Body of pancreas (tissue), 4 donors: ENCODE measurements at regions not wholly inside any gene's neighbourhood (a gene's known extent, or its start where the extent isn't known, plus 50 kb on each side); places are given as distances from the start of the nearest gene placed in this dataset.

Source experiments
- ATAC-seq: fragments of 150-250 bp; one replicate; pipeline ENCODE4 v1.9.1; 2016
- DNase-seq, 4 donors: peaks; one replicate each; pipeline ENCODE4 v3.0.0-alpha.2; 2019
- H3K27ac ChIP-seq, 4 donors: fragments of 200-600 bp; sonication (generic); 1 replicate in 3 of 4; 2 replicates in 1 of 4; pipeline versions ENCODE4 v1.5.1 to v1.6.1; 2016 to 2019; ENCODE audit warnings: mild to moderate bottlenecking in 1 of 4, mixed read lengths in 1 of 4, moderate library complexity in 1 of 4
- H3K27me3 ChIP-seq, 2 donors: fragments of 200-600 bp; sonication (generic); one replicate each; pipeline ENCODE4 v1.6.0; 2016; ENCODE audit warnings: mild to moderate bottlenecking in 1 of 2
- H3K36me3 ChIP-seq, 2 donors: fragments of 200-600 bp; sonication (generic); replicated peaks in 1 of 2; 2 replicates each; pipeline ENCODE4 v1.5.1; 2016; ENCODE audit warnings: low read depth in 2 of 2; ENCODE audit not compliant: insufficient read depth in 1 of 2
- H3K4me1 ChIP-seq: fragments of 200-600 bp; sonication (generic); one replicate; pipeline ENCODE4 v1.6.0; 2016
- H3K4me3 ChIP-seq, 2 donors: fragments of 200-600 bp; sonication (generic); 1 replicate in 1 of 2; 2 replicates in 1 of 2; pipeline ENCODE4 v1.5.1; 2016 to 2019
- H3K9me3 ChIP-seq, 3 donors: fragments of 200-600 bp; sonication (generic); 1 replicate in 2 of 3; 2 replicates in 1 of 3; pipeline ENCODE4 v1.5.1; 2016
- CTCF ChIP-seq, 7 experiments: fragments of 450-650 bp in 4 of 7; fragments of 200-600 bp in 3 of 7; sonication (generic) in 3 of 7; IDR thresholded peaks; one replicate each; pipeline ENCODE4 v1.5.1; 2016 to 2019; ENCODE audit warnings: antibody characterized with exemption in 7 of 7
- POLR2A ChIP-seq, 3 donors: fragments of 450-650 bp; IDR thresholded peaks; one replicate each; pipeline ENCODE4 v1.6.1; 2016; ENCODE audit warnings: antibody characterized with exemption in 3 of 3, mild to moderate bottlenecking in 2 of 3
- WGBS, 2 donors: methylation state at CpG; one replicate each; pipeline ENCODE4 v1.1.5; 2017; 5-methylcytosine and 5-hydroxymethylcytosine counted together
- intact Hi-C: fragments of 100-400 bp; cut with DNase I; formaldehyde crosslinking; loops from one replicate; pipeline ENCODE4 v1.15.1; 2023

- no peak for DNase-seq
- no peaks in the 10 kb centered on the region for H3K27me3 ChIP-seq
- TF ChIP-seq POLR2A (IDR thresholded peaks at IDR 0.05) (no peak), CTCF (IDR thresholded peaks at IDR 0.05) (no peak)
- no peaks in the 10 kb centered on the region for H3K9me3 ChIP-seq
- 31 to 47% methylated on average over 6 of the region's 6 CpGs for WGBS, 2 donors
- no peaks in the 10 kb centered on the region for H3K36me3 ChIP-seq
- H3K4me3 ChIP-seq, result no peak overlapping the region
- H3K27ac ChIP-seq, result no peak overlapping the region
- intact Hi-C loops, result loop anchor here (10.0 kb wide), 1 partner anchor 1414 kb away; no protein-coding TSS in a partner anchor
- ATAC-seq, result no peak
- peaks cover 8% of the 10 kb centered on the region for H3K4me1 ChIP-seq
Observed at GRCh38 chr2:136420346-136420745, 302.4 kb upstream of the CXCR4 start.

- DNase-seq, result no peak
- Histone ChIP-seq H3K36me3 (no peaks in the 10 kb centered on the region), H3K9me3 (no peaks in the 10 kb centered on the region), H3K27me3 (no peaks in the 10 kb centered on the region), H3K27ac (no peak overlapping the region), H3K4me3 (no peak overlapping the region), H3K4me1 (no peaks in the 10 kb centered on the region)
- intact Hi-C loops, result no loop called here
- 23 to 45% methylated on average over 1 of the region's 1 CpG for WGBS, 2 donors
- no peak for ATAC-seq
- TF ChIP-seq CTCF (IDR thresholded peaks at IDR 0.05) (no peak), POLR2A (IDR thresholded peaks at IDR 0.05) (no peak)
Observed at GRCh38 chr2:136411946-136412345, 294.0 kb upstream of the CXCR4 start.

- Histone ChIP-seq H3K4me3 (no peak overlapping the region), H3K27ac (no peak overlapping the region), H3K4me1 (no peaks in the 10 kb centered on the region), H3K27me3 (no peaks in the 10 kb centered on the region), H3K9me3 (no peaks in the 10 kb centered on the region), H3K36me3 (no peaks in the 10 kb centered on the region)
- DNase-seq (no peak), ATAC-seq (no peak)
- TF ChIP-seq CTCF (IDR thresholded peaks at IDR 0.05), result no peak
- no peak for TF ChIP-seq POLR2A (IDR thresholded peaks at IDR 0.05)
- intact Hi-C loops, result no loop called here
- WGBS, 2 donors, result 59 to 60% methylated on average over 6 of the region's 6 CpGs
Observed at GRCh38 chr2:136410673-136411072, 292.7 kb upstream of the CXCR4 start.

- no peak overlapping the region for H3K27ac ChIP-seq
- DNase-seq (no peak), ATAC-seq (no peak)
- H3K4me1 ChIP-seq, result no peaks in the 10 kb centered on the region
- intact Hi-C loops, result no loop called here
- H3K36me3 ChIP-seq, result no peaks in the 10 kb centered on the region
- WGBS, 2 donors, result 58 to 64% methylated on average over 3 of the region's 3 CpGs
- no peak overlapping the region for H3K4me3 ChIP-seq
- TF ChIP-seq POLR2A (IDR thresholded peaks at IDR 0.05) (no peak), CTCF (IDR thresholded peaks at IDR 0.05) (no peak)
- no peaks in the 10 kb centered on the region for H3K9me3 ChIP-seq
- no peaks in the 10 kb centered on the region for H3K27me3 ChIP-seq
Observed at GRCh38 chr2:136408795-136409194, 290.8 kb upstream of the CXCR4 start.

GRCh38 chr2:136407952-136408318 is 290.0 kb upstream of the CXCR4 start:
- no peak for ATAC-seq
- Histone ChIP-seq H3K4me3 (no peak overlapping the region), H3K27me3 (no peaks in the 10 kb centered on the region), H3K9me3 (no peaks in the 10 kb centered on the region), H3K36me3 (no peaks in the 10 kb centered on the region), H3K4me1 (no peaks in the 10 kb centered on the region), H3K27ac (no peak overlapping the region)
- 54% methylated on average over 8 of the region's 8 CpGs for WGBS, 2 donors
- intact Hi-C loops, result no loop called here
- no peak for DNase-seq
- TF ChIP-seq CTCF (IDR thresholded peaks at IDR 0.05), result no peak
- no peak for TF ChIP-seq POLR2A (IDR thresholded peaks at IDR 0.05)
